Liver (tissue), 2 donors: ENCODE measurements at regions not wholly inside any gene's neighbourhood (a gene's known extent, or its start where the extent isn't known, plus 50 kb on each side); places are given as distances from the start of the nearest gene placed in this dataset.

ENCODE experiments used
- RXRA ChIP-seq, 2 donors: IDR thresholded peaks; 2 replicates each; pipeline ENCODE4 v1.6.1; 2017 to 2018; ENCODE audit warnings: antibody characterized with exemption in 2 of 2, mild to moderate bottlenecking in 1 of 2
- TF ChIP-seq, protein P1 (sequence below): IDR thresholded peaks from 2 replicates; pipeline ENCODE4 v1.6.1; 2016; ENCODE audit warnings: antibody characterized with exemption
- donor health status: healthy.

DNA sequence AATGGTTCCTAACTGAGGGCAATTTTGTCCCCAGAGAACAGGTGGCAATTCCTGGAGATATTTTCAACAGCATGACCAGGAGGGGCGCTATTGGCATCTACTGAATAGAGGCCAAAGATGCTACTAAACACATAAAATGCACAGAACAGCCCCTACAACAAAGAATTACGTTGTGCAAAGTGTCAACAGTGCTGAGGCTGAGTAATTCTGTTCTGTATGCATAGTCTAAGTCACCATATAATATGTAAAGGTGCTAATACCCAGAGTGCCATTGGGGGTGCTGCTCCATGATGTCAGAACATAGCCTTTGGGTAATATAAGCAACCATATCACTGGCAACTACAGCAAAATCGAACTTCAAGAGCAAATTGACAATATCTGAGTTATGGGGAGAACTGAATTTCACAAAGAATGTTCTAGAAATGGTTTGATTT lies 213.3 kb upstream of the PHYHIPL start:
- TF ChIP-seq, protein P1, sequence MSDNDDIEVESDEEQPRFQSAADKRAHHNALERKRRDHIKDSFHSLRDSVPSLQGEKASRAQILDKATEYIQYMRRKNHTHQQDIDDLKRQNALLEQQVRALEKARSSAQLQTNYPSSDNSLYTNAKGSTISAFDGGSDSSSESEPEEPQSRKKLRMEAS = no peak
- TF ChIP-seq RXRA (IDR thresholded peaks at IDR 0.05) = no peak
